GM18861 (cell line): ENCODE measurements at regions not wholly inside any gene's neighbourhood (a gene's known extent, or its start where the extent isn't known, plus 50 kb on each side); places are given as distances from the start of the nearest gene placed in this dataset.
"Not testable (repeated sequence)": the region's sequence is repeated elsewhere in the genome, so short reads cannot be mapped to it uniquely, and the experiment has no call there.

Experiments used
- ATAC-seq: cut with Tn5 transposase; IDR thresholded peaks from one replicate; pipeline ENCODE4 v1.9.1; 2021; ENCODE audit not compliant: unreplicated experiment

DNA sequence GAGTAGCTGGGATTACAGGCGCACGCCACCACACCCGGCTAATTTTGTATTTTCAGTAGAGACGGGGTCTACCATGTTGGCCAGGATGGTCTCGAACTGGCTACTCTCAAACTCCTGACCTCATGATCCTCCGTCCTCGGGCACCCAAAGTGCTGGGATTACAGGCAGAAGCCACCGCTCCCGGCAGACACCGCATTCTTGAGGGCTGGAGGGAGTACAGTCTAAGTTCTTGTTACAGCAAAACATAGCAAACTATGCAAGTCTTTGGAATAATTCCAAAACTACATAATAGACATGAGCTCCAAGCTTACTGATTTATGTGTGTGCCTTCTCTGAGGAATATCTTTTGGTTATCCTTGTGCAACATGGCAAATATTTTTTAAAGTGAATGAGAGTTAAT, 299.1 kb upstream of the ZNF658 start:
- ATAC-seq: not testable (repeated sequence)

GRCh38 chr9:66631521-66632046, 268.9 kb upstream of the ZNF658 start:
- not testable (repeated sequence) for ATAC-seq

DNA sequence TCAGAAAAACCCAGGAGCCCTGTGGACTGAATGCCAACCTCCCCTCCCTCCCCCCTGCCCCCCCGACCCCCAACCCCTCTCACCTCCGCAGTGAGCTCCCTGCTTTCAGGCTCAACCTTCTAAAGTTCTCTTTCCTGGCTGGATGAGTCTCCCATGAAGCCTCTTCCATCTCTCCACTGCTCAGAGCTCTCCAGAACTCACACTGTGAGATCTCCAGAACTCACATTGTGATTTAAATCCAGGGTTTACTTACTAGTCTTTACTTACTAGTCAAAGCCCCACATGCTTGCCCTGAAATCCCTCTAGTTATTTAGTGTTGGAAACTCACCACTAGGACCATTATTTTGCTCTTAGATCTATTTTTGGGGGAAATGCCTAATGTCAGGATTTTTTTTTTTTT, 252.8 kb upstream of the ZNF658 start:
- not testable (repeated sequence) for ATAC-seq

GRCh38 chr9:66690242-66690641, 210.3 kb upstream of the ZNF658 start:
- ATAC-seq: not testable (repeated sequence)

- ATAC-seq: not testable (repeated sequence)
Measured at GRCh38 chr9:66695561-66696240, 204.8 kb upstream of the ZNF658 start.

DNA sequence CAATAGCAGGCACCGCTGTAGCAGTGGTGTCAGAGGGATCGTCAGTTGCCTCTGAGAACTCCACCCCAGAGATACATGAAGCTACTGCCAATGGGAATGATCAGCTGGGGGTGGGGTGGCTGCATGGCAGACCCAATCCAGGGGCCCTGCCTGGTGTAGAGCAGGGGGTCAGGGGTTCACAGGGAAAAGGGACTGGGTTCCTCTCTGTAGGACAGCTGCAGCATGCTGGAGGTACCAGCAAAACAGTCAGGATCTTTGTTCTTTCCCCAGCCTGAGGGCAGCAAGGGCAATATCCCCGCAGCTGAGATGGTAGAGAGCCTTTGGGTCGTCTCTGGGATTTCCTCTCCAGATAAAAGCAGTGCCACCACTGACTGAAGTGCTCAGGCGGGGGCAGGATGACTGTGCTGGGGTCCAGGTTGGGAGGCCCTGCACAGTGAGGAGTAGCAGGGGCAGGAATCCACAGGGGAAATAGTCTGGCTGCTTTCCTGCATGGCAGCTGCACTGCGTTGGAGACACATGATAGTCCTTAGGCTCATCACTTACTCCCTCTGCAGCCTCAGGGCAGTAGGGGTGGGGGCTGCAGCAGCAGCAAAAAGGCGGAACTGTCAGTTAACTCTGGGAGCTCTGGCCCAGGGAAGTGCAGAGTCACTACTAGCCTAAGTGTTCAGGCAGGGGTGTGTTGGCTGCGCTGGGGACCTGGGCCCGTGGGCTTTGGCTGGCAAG, 203.0 kb upstream of the ZNF658 start:
- not testable (repeated sequence) for ATAC-seq

DNA sequence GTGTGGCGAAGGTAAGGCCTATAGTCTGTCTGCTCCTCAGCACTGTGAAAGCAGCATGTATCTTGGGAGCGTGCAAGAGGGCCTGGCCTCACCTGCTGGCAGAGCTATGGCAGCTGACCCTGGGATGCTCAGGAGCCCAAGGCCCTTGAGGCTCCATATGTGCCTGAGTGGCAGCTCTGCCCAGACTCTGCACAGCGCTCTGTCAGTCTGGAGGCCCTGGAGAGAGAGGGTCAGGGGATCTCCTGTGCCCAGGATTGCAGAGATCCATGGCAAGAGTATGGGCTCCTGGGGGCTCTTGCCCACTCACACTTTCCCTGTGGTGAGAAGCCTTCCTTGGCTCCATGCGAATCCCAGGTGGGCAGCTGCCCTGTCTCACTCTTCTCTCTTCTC, 202.5 kb upstream of the ZNF658 start:
- not testable (repeated sequence) for ATAC-seq

- peak; percentile 35 for ATAC-seq
Measured at GRCh38 chr9:66701411-66702377, 198.8 kb upstream of the ZNF658 start.

GRCh38 chr9:66711553-66711952, 189.0 kb upstream of the ZNF658 start:
- ATAC-seq: not testable (repeated sequence)

DNA sequence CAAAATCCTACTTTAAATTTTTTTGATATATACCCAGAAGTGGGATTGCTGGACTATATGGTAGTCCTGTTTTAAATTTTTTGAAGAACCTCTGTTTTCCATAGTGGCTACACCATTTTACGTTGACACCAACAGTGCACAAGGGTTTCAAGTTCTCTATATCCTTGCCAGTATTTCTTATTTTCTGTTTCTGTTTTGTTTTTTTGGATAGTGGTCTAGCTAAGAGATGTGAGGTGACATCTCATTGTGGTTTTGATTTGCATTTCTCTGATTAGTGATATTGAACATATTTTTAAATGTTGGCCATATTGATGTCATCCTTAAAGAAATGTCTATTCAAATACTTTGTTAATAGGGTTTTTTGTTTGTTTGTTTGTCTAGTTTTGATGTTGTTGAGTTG, 187.7 kb upstream of the ZNF658 start:
- peak; percentile 77 for ATAC-seq

- not testable (repeated sequence) for ATAC-seq
Measured at GRCh38 chr9:66713552-66713951, 187.0 kb upstream of the ZNF658 start.

DNA sequence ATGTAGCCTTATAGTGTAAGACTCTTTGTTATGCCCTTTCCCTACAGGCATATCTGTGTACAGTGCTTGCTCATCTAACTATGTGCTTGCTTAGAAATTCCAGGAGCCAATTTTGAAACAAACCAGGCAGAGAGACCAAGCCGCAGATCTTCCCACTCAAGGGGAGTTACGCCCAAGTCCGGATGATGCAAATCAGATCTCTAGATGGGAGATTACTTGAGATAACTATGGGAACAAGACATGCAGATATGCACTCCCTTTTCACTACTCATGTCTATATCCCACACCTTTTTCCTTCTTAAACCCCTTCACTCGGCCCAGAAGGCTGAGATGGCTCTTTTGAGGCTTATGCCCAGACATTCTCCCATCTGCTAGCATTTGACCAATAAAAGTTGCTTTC, 179.7 kb upstream of the ZNF658 start:
- ATAC-seq: not testable (repeated sequence)

DNA sequence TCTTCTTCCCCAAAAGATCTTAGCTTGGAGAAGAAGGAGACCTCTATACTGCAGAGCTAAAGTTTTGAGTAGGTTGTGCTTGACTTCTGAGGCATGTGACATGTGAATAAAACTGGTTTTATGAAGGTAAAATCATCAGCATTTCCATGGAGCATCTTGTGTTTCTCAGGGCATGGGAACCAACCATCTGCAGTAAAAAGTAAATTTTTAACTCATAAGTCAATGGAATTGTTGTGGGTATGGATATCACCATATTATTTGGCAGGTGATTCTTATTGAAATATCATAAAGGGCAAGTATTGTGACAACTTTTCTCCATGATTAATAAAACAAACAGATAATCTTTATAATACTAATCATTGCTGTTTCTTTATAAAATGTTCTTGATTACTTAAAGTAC, 173.0 kb upstream of the ZNF658 start:
- not testable (repeated sequence) for ATAC-seq

GRCh38 chr9:66736686-66737085, 163.8 kb upstream of the ZNF658 start:
- ATAC-seq: not testable (repeated sequence)

GRCh38 chr9:66738418-66738817, 162.1 kb upstream of the ZNF658 start:
- not testable (repeated sequence) for ATAC-seq

DNA sequence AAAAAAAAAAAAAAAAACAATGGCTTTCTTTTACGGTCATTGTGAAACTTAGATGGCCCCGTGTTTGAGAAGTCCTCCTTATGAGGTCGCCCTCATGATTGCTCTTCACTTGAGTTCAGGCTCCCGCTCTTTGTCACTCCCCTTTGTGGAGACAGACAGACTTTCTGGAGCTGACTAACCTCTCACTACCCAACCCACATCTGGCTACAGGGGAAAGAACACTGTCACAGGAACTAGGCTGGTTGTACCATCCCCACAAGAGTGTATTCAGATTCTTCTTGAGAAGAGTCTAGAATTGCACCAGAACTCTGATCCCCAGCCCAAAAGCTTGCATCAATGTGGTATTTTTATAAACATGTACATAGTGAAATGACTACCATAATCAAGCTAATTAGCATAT, 160.4 kb upstream of the ZNF658 start:
- not testable (repeated sequence) for ATAC-seq

DNA sequence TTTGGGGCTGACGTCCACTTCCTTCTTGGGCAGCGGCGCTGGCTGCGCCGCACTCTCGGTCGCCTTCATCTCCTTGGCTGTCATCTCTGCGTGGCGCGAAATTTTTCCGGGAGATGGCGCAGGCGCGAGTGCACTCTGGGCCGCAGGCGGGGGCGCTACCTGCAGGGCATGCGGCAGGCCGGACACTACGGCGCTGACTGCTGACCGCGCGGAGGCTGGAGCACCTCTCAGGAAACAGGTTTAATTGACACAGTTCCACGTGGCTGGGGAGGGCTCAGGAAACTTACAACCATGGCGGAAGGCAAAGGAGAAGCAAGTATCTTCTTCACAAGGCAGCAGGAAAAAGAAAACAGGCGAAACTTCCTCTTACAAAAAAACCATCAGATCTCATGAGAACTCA, 154.7 kb upstream of the ZNF658 start:
- not testable (repeated sequence) for ATAC-seq

GRCh38 chr9:66752324-66752923, 148.1 kb upstream of the ZNF658 start:
- ATAC-seq: not testable (repeated sequence)

DNA sequence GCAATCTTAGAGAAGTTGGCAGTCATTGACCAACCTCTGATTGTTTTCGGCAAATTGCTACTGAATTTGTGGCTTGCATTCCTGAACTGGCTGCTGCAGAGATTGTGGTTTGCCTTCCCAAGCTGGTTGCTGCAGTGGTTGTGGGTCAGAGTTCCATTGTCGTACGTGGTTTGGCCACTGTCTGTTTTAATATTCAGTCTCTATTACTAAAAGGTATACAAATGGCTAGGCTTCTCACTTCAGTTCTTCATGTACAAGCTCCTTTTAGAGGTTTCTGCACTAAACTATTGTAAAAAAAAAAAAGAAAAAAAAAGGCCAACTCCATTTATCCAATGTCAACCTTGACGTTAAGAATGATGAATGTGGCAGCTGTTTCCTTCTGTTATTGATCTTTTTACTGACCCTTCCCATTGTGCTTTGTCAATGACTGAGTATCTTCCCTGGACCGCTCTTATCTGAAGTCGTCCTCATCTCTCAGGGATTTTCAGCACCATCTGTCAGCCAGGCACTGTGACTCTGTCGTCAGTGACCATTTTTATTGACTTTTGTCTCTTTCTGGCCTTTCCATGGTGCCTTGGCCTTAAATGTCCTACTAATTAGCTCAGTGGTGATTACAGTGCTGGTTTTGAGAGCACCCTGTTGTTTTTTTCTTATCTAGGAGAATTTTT, 140.6 kb upstream of the ZNF658 start:
- not testable (repeated sequence) for ATAC-seq
